A549 (cell line): ENCODE measurements at regions not wholly inside any gene's neighbourhood (a gene's known extent, or its start where the extent isn't known, plus 50 kb on each side); places are given as distances from the start of the nearest gene placed in this dataset.

Source experiments
- ATAC-seq, 2 experiments: fragments of 200-7000 bp in 1 of 2; fragments of >200 bp in 1 of 2; cut with Nextera tagmentation in 1 of 2; cut with Tn5 transposase in 1 of 2; 3 replicates each; pipeline versions ENCODE4 v1.8.0 to v1.9.1; 2018 to 2020; ENCODE audit warnings: mild to moderate bottlenecking in 1 of 2, moderate library complexity in 1 of 2
- CTCF ChIA-PET: fragments of 300-600 bp; sonication (Branson Sonifier 250); formaldehyde crosslinking; extraction: SDS; loops from one replicate; lab custom pipeline; 2021; ENCODE audit warnings: antibody characterized with exemption, inconsistent platforms; lab: Yijun Ruan, JAX
- POLR2A ChIA-PET: fragments of 350-600 bp; formaldehyde crosslinking; extraction: SDS; loops from one replicate; lab custom pipeline; 2021; ENCODE audit warnings: antibody characterized with exemption, inconsistent platforms; lab: Yijun Ruan, JAX
- DNase-seq, 2 experiments: peaks; one replicate each; pipeline versions ENCODE4 v3.0.0 to v3.0.0-alpha.2; 2011 to 2016; ENCODE audit warnings: low read depth in 1 of 2, low spot score in 1 of 2
- FAIRE-seq: peaks from 2 replicates; lab custom pipeline; 2011; peaks lifted over from hg19 to GRCh38; lab: Jason Lieb, UNC
- H3K27ac ChIP-seq, 2 experiments: fragments of >200 bp; sonication (Bioruptor Twin); formaldehyde crosslinking; 3 replicates each; pipeline ENCODE4 v1.5.1; 2016 to 2017
- H3K4me1 ChIP-seq: fragments of >200 bp; sonication (Bioruptor Twin); formaldehyde crosslinking; 3 replicates; pipeline ENCODE4 v1.6.1; 2016
- H3K4me2 ChIP-seq: fragments of >200 bp; sonication (Bioruptor Twin); formaldehyde crosslinking; 3 replicates; pipeline ENCODE4 v1.6.1; 2016
- H3K4me3 ChIP-seq: fragments of >200 bp; sonication (Bioruptor Twin); formaldehyde crosslinking; 3 replicates; pipeline ENCODE4 v1.5.1; 2016
- H3K9me3 ChIP-seq: fragments of >200 bp; sonication (Bioruptor Twin); formaldehyde crosslinking; 3 replicates; pipeline ENCODE4 v1.6.1; 2016
- BCL3 ChIP-seq: fragments of >200 bp; sonication (Bioruptor Twin); formaldehyde crosslinking; IDR thresholded peaks from 3 replicates; pipeline ENCODE4 v1.6.1; 2016
- CBX2 ChIP-seq: fragments of 200-600 bp; sonication (generic); IDR thresholded peaks from 2 replicates; pipeline ENCODE4 v1.6.1; 2016; ENCODE audit warnings: low read depth, mild to moderate bottlenecking, borderline replicate concordance
- EHF ChIP-seq: fragments of 250-450 bp; sonication (Bioruptor Pico); IDR thresholded peaks from 2 replicates; pipeline ENCODE4 v1.5.0; 2020; ENCODE audit warnings: mild to moderate bottlenecking
- EP300 ChIP-seq, 2 experiments: fragments of >200 bp; sonication (Bioruptor Twin); formaldehyde crosslinking; IDR thresholded peaks; 2 replicates in 1 of 2; 3 replicates in 1 of 2; pipeline ENCODE4 v1.6.1; 2016 to 2017
- FOSL2 ChIP-seq, 2 experiments: fragments of 450-650 bp in 1 of 2; fragments of >200 bp in 1 of 2; sonication (Bioruptor Twin) in 1 of 2; formaldehyde crosslinking; IDR thresholded peaks; 2 replicates each; pipeline versions ENCODE4 v1.5.0 to v1.6.1; 2016 to 2020; ENCODE audit warnings: mild to moderate bottlenecking in 1 of 2, moderate library complexity in 1 of 2
- GATA3 ChIP-seq: IDR thresholded peaks from 2 replicates; pipeline ENCODE4 v1.6.1; 2012; ENCODE audit warnings: borderline replicate concordance
- HEYL ChIP-seq: fragments of 250-450 bp; sonication (Bioruptor Pico); IDR thresholded peaks from 2 replicates; pipeline ENCODE4 v1.8.0; 2021; ENCODE audit warnings: mild to moderate bottlenecking, moderate library complexity
- HOXB13 ChIP-seq: fragments of 250-450 bp; sonication (Bioruptor Pico); IDR thresholded peaks from 2 replicates; pipeline ENCODE4 v1.5.0; 2020; ENCODE audit warnings: low read depth, mild to moderate bottlenecking, moderate library complexity
- JUN ChIP-seq, 2 experiments: fragments of >200 bp; sonication (Bioruptor Twin); formaldehyde crosslinking; IDR thresholded peaks; 2 replicates in 1 of 2; 3 replicates in 1 of 2; pipeline ENCODE4 v1.6.1; 2016 to 2017
- KDM1A ChIP-seq: fragments of 200-600 bp; sonication (generic); IDR thresholded peaks from 2 replicates; pipeline ENCODE4 v1.6.1; 2016; ENCODE audit warnings: low read depth, mild to moderate bottlenecking
- KDM5A ChIP-seq: fragments of 200-600 bp; sonication (generic); IDR thresholded peaks from 2 replicates; pipeline ENCODE4 v1.6.1; 2016; ENCODE audit warnings: antibody characterized with exemption, mild to moderate bottlenecking
- PHF8 ChIP-seq: fragments of 200-600 bp; sonication (generic); IDR thresholded peaks from 2 replicates; pipeline ENCODE4 v1.6.1; 2016; ENCODE audit warnings: low read depth, mild to moderate bottlenecking, antibody characterized with exemption, moderate library complexity, borderline replicate concordance
- POLR2AphosphoS2 ChIP-seq: conservative IDR thresholded peaks from 2 replicates; pipeline ENCODE4 v1.6.1; 2012; ENCODE audit warnings: low read length, improper control_type of control experiment, inconsistent platforms
- USF2 ChIP-seq: fragments of 450-650 bp; IDR thresholded peaks from 2 replicates; pipeline ENCODE4 v1.6.1; 2014; ENCODE audit warnings: antibody characterized with exemption
- ZSCAN20 ChIP-seq: fragments of 250-450 bp; sonication (Bioruptor Pico); IDR thresholded peaks from 2 replicates; pipeline ENCODE4 v1.8.0; 2022; ENCODE audit warnings: mild to moderate bottlenecking, moderate library complexity
- WGBS: methylation state at CpG from one replicate; pipeline ENCODE4 v1.1.6; 2017; ENCODE audit errors: missing lambda C conversion rate; 5-methylcytosine and 5-hydroxymethylcytosine counted together
- TF ChIP-seq, protein P1 (sequence below): fragments of >200 bp; sonication (Bioruptor Twin); formaldehyde crosslinking; IDR thresholded peaks from 3 replicates; pipeline ENCODE4 v1.5.1; 2016
- TF ChIP-seq, protein P2 (sequence below): fragments of >200 bp; sonication (Bioruptor Twin); formaldehyde crosslinking; IDR thresholded peaks from 2 replicates; pipeline ENCODE4 v1.6.1; 2016
- TF ChIP-seq, protein P3 (sequence below): IDR thresholded peaks from 2 replicates; pipeline ENCODE4 v1.6.1; 2012

- TF ChIP-seq HEYL (CRISPR knock-in tag) (no peak), HOXB13 (CRISPR knock-in tag) (no peak)
- TF ChIP-seq, all 56 proteins: peak for 0
Observed at GRCh38 chr4:132275583-132276121, 873.4 kb upstream of the PCDH10 start (continued).

- no peak for TF ChIP-seq FOSL2 (IDR thresholded peaks at IDR 0.05)
- TF ChIP-seq FOSL2 (CRISPR knock-in tag; IDR thresholded peaks at IDR 0.05) = no peak
- no peak for TF ChIP-seq BCL3
- no peak for TF ChIP-seq EHF (CRISPR knock-in tag)
- TF ChIP-seq ZSCAN20 (CRISPR knock-in tag) = no peak
- WGBS = 22% methylated on average over 3 of the region's 4 CpGs
- no peak overlapping the region for H3K4me3 ChIP-seq
- ATAC-seq (no peak), DNase-seq (no peak), FAIRE-seq (no peak)
- ChIA-PET POLR2A (interaction anchor here (0.8 kb wide), 1 partner anchor 98 kb away, joined by 4 read pairs; no protein-coding TSS in a partner anchor), CTCF (no interaction called here)
- no peak overlapping the region for H3K27ac ChIP-seq
- no peaks in the 10 kb centered on the region for H3K9me3 ChIP-seq
- no peaks in the 10 kb centered on the region for H3K4me1 ChIP-seq
- H3K4me2 ChIP-seq = no peak overlapping the region
Observed at GRCh38 chr4:132276185-132276584, 872.9 kb upstream of the PCDH10 start.

GRCh38 chr4:132276989-132277388 is 872.1 kb upstream of the PCDH10 start:
- ChIA-PET POLR2A (interaction anchor here (0.8 kb wide), 1 partner anchor 99 kb away, joined by 4 read pairs; no protein-coding TSS in a partner anchor), CTCF (no interaction called here)
- no peaks in the 10 kb centered on the region for H3K4me1 ChIP-seq
- H3K4me3 ChIP-seq = no peak overlapping the region
- ATAC-seq (no peak), DNase-seq (no peak), FAIRE-seq (no peak)
- H3K9me3 ChIP-seq = no peaks in the 10 kb centered on the region
- no peak overlapping the region for H3K27ac ChIP-seq
- TF ChIP-seq JUN (IDR thresholded peaks at IDR 0.05) (no peak), PHF8 (no peak), EP300 (IDR thresholded peaks at IDR 0.05) (no peak), POLR2AphosphoS2 (no peak), ZSCAN20 (CRISPR knock-in tag) (no peak), KDM1A (no peak), USF2 (no peak), KDM5A (no peak), GATA3 (no peak), CBX2 (no peak)
- TF ChIP-seq, protein P1, sequence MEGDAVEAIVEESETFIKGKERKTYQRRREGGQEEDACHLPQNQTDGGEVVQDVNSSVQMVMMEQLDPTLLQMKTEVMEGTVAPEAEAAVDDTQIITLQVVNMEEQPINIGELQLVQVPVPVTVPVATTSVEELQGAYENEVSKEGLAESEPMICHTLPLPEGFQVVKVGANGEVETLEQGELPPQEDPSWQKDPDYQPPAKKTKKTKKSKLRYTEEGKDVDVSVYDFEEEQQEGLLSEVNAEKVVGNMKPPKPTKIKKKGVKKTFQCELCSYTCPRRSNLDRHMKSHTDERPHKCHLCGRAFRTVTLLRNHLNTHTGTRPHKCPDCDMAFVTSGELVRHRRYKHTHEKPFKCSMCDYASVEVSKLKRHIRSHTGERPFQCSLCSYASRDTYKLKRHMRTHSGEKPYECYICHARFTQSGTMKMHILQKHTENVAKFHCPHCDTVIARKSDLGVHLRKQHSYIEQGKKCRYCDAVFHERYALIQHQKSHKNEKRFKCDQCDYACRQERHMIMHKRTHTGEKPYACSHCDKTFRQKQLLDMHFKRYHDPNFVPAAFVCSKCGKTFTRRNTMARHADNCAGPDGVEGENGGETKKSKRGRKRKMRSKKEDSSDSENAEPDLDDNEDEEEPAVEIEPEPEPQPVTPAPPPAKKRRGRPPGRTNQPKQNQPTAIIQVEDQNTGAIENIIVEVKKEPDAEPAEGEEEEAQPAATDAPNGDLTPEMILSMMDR = no peak
- TF ChIP-seq, protein P2, sequence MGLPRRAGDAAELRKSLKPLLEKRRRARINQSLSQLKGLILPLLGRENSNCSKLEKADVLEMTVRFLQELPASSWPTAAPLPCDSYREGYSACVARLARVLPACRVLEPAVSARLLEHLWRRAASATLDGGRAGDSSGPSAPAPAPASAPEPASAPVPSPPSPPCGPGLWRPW = no peak
- TF ChIP-seq, protein P3, sequence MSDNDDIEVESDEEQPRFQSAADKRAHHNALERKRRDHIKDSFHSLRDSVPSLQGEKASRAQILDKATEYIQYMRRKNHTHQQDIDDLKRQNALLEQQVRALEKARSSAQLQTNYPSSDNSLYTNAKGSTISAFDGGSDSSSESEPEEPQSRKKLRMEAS = no peak
- no peak overlapping the region for H3K4me2 ChIP-seq
- WGBS = 13% methylated on average over 2 of the region's 2 CpGs
